Ovary (tissue), 7 donors: ENCODE measurements at regions not wholly inside any gene's neighbourhood (a gene's known extent, or its start where the extent isn't known, plus 50 kb on each side); places are given as distances from the start of the nearest gene placed in this dataset.

Experiments
- DNase-seq, 5 donors: peaks; one replicate each; pipeline ENCODE4 v3.0.0-alpha.2; 2019 to 2020
- H3K27ac ChIP-seq, 2 donors: fragments of 200-600 bp; one replicate each; pipeline versions ENCODE4 v1.5.1 to v1.8.0; 2019 to 2022
- H3K27me3 ChIP-seq: fragments of 200-600 bp; one replicate; pipeline ENCODE4 v1.8.0; 2022
- H3K36me3 ChIP-seq: fragments of 200-600 bp; sonication (generic); one replicate; pipeline ENCODE4 v1.5.1; 2019
- H3K4me1 ChIP-seq: one replicate; pipeline ENCODE4 v1.8.1; 2013; ENCODE audit warnings: mild to moderate bottlenecking, moderate library complexity; ENCODE audit not compliant: insufficient read depth
- H3K4me3 ChIP-seq: fragments of 200-600 bp; sonication (generic); one replicate; pipeline ENCODE4 v1.5.1; 2017
- H3K9me3 ChIP-seq, 2 donors: fragments of 200-600 bp in 1 of 2; sonication (generic) in 1 of 2; one replicate each; pipeline versions ENCODE4 v1.5.1 to v1.8.1; 2013 to 2019; ENCODE audit warnings: mild to moderate bottlenecking in 1 of 2, moderate library complexity in 1 of 2
- CTCF ChIP-seq, 3 donors: fragments of 450-650 bp in 2 of 3; fragments of 200-600 bp in 1 of 3; IDR thresholded peaks; one replicate each; pipeline versions ENCODE4 v1.5.1 to v1.8.0; 2016 to 2022; ENCODE audit warnings: antibody characterized with exemption in 3 of 3, mild to moderate bottlenecking in 1 of 3
- EP300 ChIP-seq: sonication (generic); formaldehyde crosslinking; IDR thresholded peaks from one replicate; pipeline ENCODE4 v1.6.1; 2017; ENCODE audit warnings: antibody characterized with exemption
- POLR2A ChIP-seq: fragments of 450-650 bp; IDR thresholded peaks from one replicate; pipeline ENCODE4 v1.6.1; 2017; ENCODE audit warnings: antibody characterized with exemption, mild to moderate bottlenecking, moderate library complexity
- WGBS, 3 donors: extraction: QIAGEN DNeasy Blood & Tissue Kit in 1 of 3; methylation state at CpG; one replicate each; pipeline versions ENCODE4 v1.1.5 to v1.1.7; 2013 to 2017; 5-methylcytosine and 5-hydroxymethylcytosine counted together
- intact Hi-C, 4 donors: fragments of 100-400 bp; cut with DNase I; formaldehyde crosslinking; loops; one replicate each; pipeline versions ENCODE4 v1.11.0 to v1.15.1; 2022 to 2023
- donor health status: DM: no; HTN: no; CAD: no; lungs with moderate emphysema.
- donor health status: DM: no; HTN: no; CAD: no.
- donor health status: Bipolar disorder and iron deficiency.
- donor health status: DM: no; HTN: no; CAD: no.
- donor health status: DM: yes; HTN: yes; CAD: no.

DNA sequence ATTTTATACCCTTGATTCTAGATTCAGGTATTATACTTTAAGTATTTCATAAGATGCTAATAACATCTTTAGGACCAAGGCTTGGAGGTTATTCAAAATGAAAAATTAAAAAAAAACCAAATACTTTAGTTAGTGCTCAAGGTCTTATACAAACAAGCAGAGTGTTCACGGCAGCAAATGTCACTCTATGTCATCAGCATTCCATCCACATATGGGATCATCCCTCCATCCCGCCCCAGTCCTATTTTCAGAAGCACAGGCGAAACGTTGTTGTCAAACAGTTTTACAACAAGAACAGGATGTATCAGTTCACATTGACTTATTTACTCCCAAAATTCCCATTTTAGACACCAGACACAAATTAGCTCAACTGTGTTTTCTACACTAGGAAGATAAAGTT, 83.7 kb downstream of the DSEL start:
- Histone ChIP-seq H3K9me3 (no peaks in the 10 kb centered on the region), H3K27me3 (no peaks in the 10 kb centered on the region), H3K36me3 (no peaks in the 10 kb centered on the region), H3K4me3 (no peak overlapping the region), H3K27ac (no peak overlapping the region), H3K4me1 (no peaks in the 10 kb centered on the region)
- TF ChIP-seq CTCF (IDR thresholded peaks at IDR 0.05) (no peak), POLR2A (no peak), EP300 (no peak)
- 16 to 34% (median 18%) methylated on average over 4 of the region's 4 CpGs for WGBS, 3 donors
- intact Hi-C loops = no loop called here
- DNase-seq = no peak

DNA sequence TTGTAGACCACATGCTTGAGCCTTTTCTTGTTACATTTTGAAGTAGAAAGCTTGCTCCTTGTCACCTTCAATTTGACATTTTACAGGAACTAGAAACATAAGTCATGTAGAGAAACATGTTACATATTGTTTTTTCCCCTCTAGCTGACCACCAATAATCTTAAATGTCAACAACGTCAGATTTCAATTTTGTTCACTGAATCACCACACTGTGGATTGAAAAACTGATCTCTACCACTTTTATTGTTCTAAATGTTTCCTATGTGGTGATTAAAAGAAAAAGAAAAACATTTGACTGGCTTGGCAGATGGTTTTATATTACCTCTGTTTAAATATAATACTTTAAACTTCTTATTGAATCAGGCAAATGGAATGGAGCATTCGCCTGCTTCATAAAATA, 87.7 kb downstream of the DSEL start:
- Histone ChIP-seq H3K9me3 (no peaks in the 10 kb centered on the region), H3K4me3 (no peak overlapping the region), H3K36me3 (no peaks in the 10 kb centered on the region), H3K4me1 (no peaks in the 10 kb centered on the region), H3K27ac (no peak overlapping the region), H3K27me3 (no peaks in the 10 kb centered on the region)
- intact Hi-C loops = no loop called here
- DNase-seq = no peak
- WGBS, 3 donors = 41 to 62% (median 58%) methylated on average over 2 of the region's 2 CpGs
- TF ChIP-seq POLR2A = no peak
- TF ChIP-seq CTCF (IDR thresholded peaks at IDR 0.05) = no peak
- no peak for TF ChIP-seq EP300

DNA sequence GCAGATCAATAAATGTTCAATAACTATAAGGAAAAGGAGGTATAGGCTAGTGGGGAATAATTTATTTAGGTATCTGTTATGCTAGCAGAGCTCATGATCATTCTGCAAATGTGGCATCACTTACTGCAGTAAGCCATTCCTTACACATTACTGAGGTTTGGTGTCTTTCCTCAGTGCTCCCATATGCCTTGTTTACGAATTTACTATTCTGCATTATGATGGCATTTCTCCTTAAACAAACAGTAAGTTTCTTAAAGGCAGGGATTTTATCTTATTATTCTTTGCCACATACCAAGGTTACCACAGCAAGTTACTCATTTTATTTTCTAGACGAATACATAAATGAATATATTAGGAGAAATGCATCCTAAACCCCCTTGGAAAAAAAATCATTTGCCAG, 88.4 kb downstream of the DSEL start:
- TF ChIP-seq POLR2A (no peak), EP300 (no peak), CTCF (IDR thresholded peaks at IDR 0.05) (no peak)
- no peak for DNase-seq
- 77 to 81% (median 79%) methylated on average over 2 of the region's 2 CpGs for WGBS, 3 donors

GRCh38 chr18:67426486-67426885, 90.0 kb downstream of the DSEL start:
- H3K4me1 ChIP-seq = no peaks in the 10 kb centered on the region
- no peaks in the 10 kb centered on the region for H3K9me3 ChIP-seq
- TF ChIP-seq POLR2A = no peak
- H3K27ac ChIP-seq = no peak overlapping the region
- DNase-seq = no peak
- intact Hi-C loops = no loop called here
- no peaks in the 10 kb centered on the region for H3K36me3 ChIP-seq
- 78 to 88% (median 85%) methylated on average over 5 of the region's 5 CpGs for WGBS, 3 donors
- no peaks in the 10 kb centered on the region for H3K27me3 ChIP-seq
- H3K4me3 ChIP-seq = no peak overlapping the region

More for the DNA sequence above, 88.4 kb downstream of the DSEL start:
- H3K27ac ChIP-seq = no peak overlapping the region
- H3K36me3 ChIP-seq = no peaks in the 10 kb centered on the region
- no peaks in the 10 kb centered on the region for H3K27me3 ChIP-seq
- H3K9me3 ChIP-seq = no peaks in the 10 kb centered on the region
- no peaks in the 10 kb centered on the region for H3K4me1 ChIP-seq
- no peak overlapping the region for H3K4me3 ChIP-seq
- intact Hi-C loops = no loop called here

DNA sequence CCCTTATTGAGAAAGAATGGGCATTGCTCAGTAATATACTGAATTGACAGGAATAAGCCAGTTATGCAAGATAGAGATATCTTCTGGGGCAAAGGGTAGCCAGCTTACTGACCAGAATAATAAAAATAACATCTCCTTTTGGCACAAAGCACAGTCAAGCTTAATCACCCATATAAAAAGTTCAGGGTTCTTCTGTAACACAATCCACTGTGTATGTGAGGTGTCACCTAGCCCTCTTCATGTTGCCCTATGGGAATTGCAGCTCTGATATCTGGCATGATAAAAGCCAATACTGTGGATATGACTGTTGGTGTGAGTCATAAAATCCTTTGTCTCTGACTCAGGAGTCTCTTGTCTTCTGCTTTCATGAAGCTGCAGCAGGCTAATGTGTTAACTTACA, 90.8 kb downstream of the DSEL start:
- TF ChIP-seq CTCF (IDR thresholded peaks at IDR 0.05) (no peak), EP300 (no peak), POLR2A (no peak)
- H3K27me3 ChIP-seq = no peaks in the 10 kb centered on the region

More for the DNA sequence above, 90.8 kb downstream of the DSEL start:
- Histone ChIP-seq H3K36me3 (no peaks in the 10 kb centered on the region), H3K9me3 (no peaks in the 10 kb centered on the region), H3K4me3 (no peak overlapping the region), H3K27ac (no peak overlapping the region), H3K4me1 (no peaks in the 10 kb centered on the region)
- DNase-seq = no peak
- intact Hi-C loops = no loop called here
